ENCODE measurements at regions not wholly inside any gene's neighbourhood (a gene's known extent, or its start where the extent isn't known, plus 50 kb on each side); places are given as distances from the start of the nearest gene placed in this dataset.

GRCh38 chr20:48096957-48097890, 311.9 kb upstream of the SULF2 start:
- DNase-seq: no peak

- no peak for DNase-seq
Observed at GRCh38 chr20:48096212-48096875, 311.1 kb upstream of the SULF2 start.

- DNase-seq: no peak
Observed at GRCh38 chr20:48094944-48095343, 309.7 kb upstream of the SULF2 start.

DNA sequence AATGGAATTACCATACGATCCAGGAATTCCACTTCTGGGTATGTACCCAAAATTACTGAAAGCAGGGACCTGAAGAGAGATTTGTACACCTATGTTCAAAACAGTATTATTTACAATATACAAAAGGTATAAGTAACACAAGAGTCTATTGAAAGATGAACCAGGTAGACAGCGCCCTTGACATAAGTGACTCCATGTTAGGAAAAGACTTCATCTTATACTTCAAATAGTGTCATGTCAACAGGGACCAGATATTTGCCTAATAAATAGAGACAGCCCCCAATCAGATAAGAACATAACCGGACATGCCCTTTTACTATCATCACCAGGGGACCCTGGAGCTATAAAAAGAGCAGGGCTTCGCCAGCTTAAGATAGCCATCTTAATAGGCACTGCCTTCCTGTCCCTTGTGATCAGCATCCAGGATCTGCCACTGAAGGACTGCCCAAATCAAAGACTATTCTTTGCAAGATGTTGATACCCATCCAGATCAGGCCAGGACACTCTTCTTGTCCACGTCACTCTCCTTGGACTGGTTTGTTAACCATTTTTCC, 309.0 kb upstream of the SULF2 start:
- DNase-seq: no peak

- DNase-seq: no peak
Observed at GRCh38 chr20:48092596-48093280, 307.5 kb upstream of the SULF2 start.

GRCh38 chr20:48090784-48091183, 305.5 kb upstream of the SULF2 start:
- no peak for DNase-seq

GRCh38 chr20:48090314-48090713, 305.0 kb upstream of the SULF2 start:
- DNase-seq: no peak

DNA sequence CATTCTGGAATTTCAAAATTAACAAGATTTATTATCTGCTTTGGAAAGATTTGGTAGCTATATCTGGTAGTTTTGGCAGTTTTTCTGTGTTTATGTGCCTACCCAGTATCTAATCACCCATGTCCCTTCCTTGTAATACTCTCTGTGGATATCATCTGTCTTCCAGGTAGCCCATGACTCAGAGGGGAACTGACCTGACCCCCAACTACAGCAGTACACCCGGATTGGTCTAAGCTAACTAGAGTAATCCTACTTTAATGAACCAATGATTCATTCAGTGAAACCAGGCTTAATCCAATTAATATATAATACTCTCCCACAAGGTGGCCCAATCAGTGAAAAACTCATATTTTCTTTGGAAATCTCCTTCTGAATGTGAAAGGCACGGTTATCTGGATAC, 295.3 kb upstream of the SULF2 start:
- DNase-seq: no peak

DNA sequence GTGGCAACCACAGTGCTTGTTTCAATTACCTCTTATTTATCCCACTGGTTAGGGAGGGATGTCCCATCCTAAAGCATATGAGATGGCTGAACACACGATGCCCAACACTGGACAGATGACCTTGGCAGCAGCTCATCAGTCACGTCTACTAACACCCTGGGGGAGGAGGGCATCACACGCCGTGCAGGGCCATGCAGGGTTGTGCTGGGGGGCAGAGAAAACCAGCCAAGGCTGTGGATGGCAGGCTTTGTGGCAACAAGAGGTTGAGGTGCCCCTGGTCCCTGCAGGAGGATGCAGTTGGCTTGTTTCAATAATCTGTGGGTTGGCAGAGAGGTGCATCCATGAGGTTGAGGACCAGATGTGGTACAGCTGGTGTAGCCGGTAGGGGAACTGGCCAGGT, 293.7 kb upstream of the SULF2 start:
- no peak for DNase-seq

GRCh38 chr20:48076747-48077146, 291.5 kb upstream of the SULF2 start:
- no peak for DNase-seq

DNA sequence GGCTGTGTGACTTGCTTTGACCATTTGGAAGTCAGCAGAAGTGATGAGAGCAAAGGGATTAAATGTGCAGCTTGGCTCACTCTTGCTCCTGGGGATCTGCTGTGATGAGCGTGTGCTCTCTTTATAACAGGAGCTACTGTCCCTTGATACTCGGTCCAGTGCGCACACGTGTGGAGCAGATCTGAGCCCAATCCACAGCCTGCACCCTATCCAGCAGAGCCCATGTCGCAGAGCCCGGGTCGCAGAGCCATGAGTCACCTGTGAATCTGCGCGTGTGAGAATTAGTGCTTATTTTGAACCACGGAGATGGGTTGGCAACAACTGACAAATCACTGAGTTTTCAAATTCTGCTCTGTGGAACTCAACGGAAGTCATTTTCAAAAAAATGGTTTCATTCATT, 291.0 kb upstream of the SULF2 start:
- no peak for DNase-seq

DNA sequence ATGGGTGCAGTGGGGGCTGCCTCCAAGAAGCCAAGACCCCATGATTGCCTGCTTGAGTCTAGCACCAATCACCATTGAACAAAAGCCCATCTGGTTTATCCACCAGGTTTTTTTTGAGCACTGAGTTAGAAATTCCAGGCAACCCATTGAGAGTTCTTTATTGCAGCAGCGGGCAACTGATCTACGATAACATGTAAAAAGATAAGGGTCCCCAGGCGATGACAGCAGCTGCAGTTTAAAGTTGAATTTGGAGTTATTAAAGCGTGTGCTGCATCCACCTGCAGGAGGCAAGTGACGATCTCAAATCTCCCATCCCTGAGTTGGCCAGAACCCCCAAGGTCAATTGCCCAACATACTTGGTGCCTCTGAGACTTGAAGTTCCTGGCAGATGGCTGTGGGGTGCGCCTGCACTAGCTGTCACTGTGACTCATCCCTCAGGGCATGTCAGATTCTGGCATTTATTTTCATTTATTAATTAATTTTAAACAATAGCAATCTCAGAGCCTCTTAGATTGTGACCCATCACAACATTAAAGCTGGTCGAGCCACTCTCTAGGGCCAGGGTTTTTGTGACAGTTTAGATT, 290.4 kb upstream of the SULF2 start:
- no peak for DNase-seq

- no peak for DNase-seq
Observed at GRCh38 chr20:48070991-48071652, 285.8 kb upstream of the SULF2 start.

- DNase-seq: no peak
Observed at GRCh38 chr20:48069596-48069995, 284.3 kb upstream of the SULF2 start.

- DNase-seq: no peak
Observed at GRCh38 chr20:48066851-48067250, 281.6 kb upstream of the SULF2 start.

GRCh38 chr20:48066246-48066645, 281.0 kb upstream of the SULF2 start:
- DNase-seq: no peak

DNA sequence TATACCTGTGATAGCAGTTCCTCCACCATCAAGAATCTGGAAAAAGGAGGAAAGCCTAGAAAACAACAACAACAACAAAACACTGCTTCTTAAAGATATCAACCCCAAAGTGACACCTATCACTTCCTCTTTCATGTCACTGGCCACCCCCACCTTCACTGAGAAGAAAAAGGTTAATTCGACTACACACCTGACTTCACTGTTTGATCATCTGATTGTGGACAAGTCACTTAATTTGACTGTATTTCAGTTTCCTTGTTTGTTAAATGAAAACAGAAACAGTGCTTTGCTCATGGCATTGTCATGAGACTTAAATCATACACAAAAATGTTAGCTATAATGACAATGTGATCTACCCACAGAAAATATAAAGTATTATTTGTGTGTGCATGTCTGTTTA, 280.6 kb upstream of the SULF2 start:
- DNase-seq: no peak

DNA sequence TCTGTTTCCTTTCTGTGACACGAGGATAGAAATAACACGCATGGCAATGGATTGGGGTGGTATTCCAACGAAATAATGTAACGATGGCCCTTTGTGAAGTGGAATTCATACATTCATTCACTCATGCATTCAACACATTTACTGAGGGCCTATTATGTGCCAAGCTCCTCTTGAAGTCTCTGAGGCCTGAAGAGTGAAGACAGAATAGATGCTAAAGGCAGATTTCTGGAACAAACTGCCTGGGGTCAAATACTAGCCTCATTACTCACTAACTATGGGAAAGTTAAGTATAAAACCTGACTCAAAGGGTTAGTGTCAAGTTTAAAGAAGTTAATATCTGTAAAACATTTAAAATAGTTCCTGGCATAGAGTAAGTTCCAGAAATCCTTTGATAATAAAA, 279.6 kb upstream of the SULF2 start:
- no peak for DNase-seq

- no peak for DNase-seq
Observed at GRCh38 chr20:48060841-48061720, 275.8 kb upstream of the SULF2 start.

DNA sequence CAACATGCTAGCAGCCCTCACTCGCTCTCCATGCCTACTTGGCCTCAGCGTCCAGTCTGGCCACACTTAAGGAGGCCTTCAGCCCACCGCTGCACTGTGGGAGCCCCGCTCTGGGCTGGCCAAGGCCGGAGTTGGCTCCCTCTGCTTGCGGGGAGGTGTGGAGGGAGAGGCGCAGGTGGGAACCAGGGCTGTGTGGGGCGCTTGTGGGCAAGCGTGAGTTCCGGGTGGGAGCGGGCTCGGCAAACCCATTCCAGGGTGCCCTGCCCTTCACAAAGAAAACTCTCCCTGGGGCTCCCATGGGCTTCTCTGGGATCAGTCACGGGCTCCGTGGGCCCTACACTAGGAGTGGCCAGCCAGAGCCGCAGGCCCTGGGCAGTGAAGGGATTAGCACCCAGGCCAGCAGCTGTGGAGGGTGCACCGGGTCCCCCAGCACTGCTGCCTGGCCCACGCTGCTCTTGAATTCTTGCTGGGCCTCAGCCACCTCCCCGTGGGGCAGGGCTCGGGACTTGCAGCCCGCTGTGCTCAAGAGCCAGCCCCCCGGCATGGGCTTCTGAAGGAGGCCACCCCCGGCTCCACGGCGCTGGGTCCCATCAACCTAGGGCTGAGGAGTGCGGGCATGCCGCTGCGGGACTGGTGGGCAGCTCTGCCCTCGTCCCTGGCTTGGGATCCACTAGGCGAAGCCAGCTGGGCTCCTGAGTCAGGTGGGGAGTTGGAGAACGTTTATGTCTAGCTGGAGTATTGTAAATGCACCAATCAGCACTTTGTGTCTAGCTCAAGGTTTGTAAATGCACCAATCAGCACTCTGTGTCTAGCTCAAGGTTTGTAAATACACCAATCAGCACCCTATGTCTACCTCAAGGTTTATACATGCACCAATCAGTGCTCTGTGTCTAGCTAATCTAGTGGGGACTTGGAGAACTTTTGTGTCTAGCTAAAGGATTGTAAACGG, 273.6 kb upstream of the SULF2 start:
- DNase-seq: no peak

All from DMS153 (cell line).